GM12892 (cell line): ENCODE measurements at regions not wholly inside any gene's neighbourhood (a gene's known extent, or its start where the extent isn't known, plus 50 kb on each side); places are given as distances from the start of the nearest gene placed in this dataset.

ENCODE experiments used
- POLR2A ChIP-seq: IDR thresholded peaks from 2 replicates; pipeline ENCODE4 v1.6.1; 2011; ENCODE audit warnings: low read depth, low read length, control low read depth
- POLR2AphosphoS5 ChIP-seq: IDR thresholded peaks from 2 replicates; pipeline ENCODE4 v1.6.1; 2011; ENCODE audit warnings: low read depth, low read length, control low read depth
- TAF1 ChIP-seq: IDR thresholded peaks from 2 replicates; pipeline ENCODE4 v1.6.1; 2011; ENCODE audit warnings: low read depth, mild to moderate bottlenecking, control low read depth, low read length, borderline replicate concordance

DNA sequence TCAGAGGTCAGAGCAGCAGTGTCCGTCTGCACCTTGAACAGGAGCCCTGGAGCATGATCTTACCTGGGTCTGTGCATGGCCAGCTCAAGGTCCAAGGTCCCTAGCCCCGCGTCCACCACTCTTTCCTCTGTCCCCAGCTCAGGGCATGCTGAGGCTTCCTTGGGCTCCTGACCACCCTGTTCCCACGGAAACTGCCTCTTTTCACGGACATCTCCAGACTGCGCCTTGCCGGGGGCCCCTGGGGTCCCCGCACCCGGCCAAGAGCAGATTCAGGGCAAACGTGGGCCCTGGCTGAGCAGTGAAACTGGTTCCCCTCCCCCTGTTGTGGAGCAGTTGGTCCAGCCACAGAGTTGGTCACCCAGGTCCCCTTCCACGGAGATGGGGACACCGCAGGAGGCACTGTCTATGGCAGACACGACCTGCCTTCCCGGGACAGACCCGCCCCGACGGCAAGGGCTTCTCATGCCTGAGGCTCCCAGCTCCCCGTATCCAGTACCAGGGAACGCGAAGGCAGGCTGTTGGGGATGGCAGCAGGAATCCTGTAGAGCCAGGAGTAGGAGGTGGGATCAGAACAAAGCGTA lies 217.4 kb upstream of the PPP2R2D start:
- TF ChIP-seq POLR2A (no peak), TAF1 (no peak), POLR2AphosphoS5 (no peak)
